ENCODE measurements at regions not wholly inside any gene's neighbourhood (a gene's known extent, or its start where the extent isn't known, plus 50 kb on each side); places are given as distances from the start of the nearest gene placed in this dataset.

GRCh38 chr15:99440551-99441443, 125.0 kb upstream of the MEF2A start:
- ATAC-seq: no peak

- no peak for ATAC-seq
Observed at GRCh38 chr15:99441444-99441800, 124.4 kb upstream of the MEF2A start.

- no peak for ATAC-seq
Observed at GRCh38 chr15:99441871-99442251, 123.9 kb upstream of the MEF2A start.

- ATAC-seq: peak in 1 of 2 donors; percentile 16
Observed at GRCh38 chr15:99442252-99442897, 123.4 kb upstream of the MEF2A start.

GRCh38 chr15:99443056-99443756, 122.6 kb upstream of the MEF2A start:
- ATAC-seq: no peak

- ATAC-seq: no peak
Observed at GRCh38 chr15:99443768-99444446, 121.9 kb upstream of the MEF2A start.

GRCh38 chr15:99445272-99445850, 120.4 kb upstream of the MEF2A start:
- ATAC-seq: no peak

- no peak for ATAC-seq
Observed at GRCh38 chr15:99446565-99447496, 119.0 kb upstream of the MEF2A start.

GRCh38 chr15:99447497-99448371, 118.0 kb upstream of the MEF2A start:
- no peak for ATAC-seq

GRCh38 chr15:99449514-99449913, 116.3 kb upstream of the MEF2A start:
- ATAC-seq: no peak

- ATAC-seq: peak; percentile 21 to 57
Observed at GRCh38 chr15:99450896-99451358, 114.9 kb upstream of the MEF2A start.

- ATAC-seq: no peak
Observed at GRCh38 chr15:99451484-99451883, 114.3 kb upstream of the MEF2A start.

- ATAC-seq: no peak
Observed at GRCh38 chr15:99452010-99452409, 113.8 kb upstream of the MEF2A start.

- peak in 1 of 2 donors; percentile 34 for ATAC-seq
Observed at GRCh38 chr15:99452728-99453636, 112.8 kb upstream of the MEF2A start.

GRCh38 chr15:99453637-99454030, 112.2 kb upstream of the MEF2A start:
- ATAC-seq: no peak

- no peak for ATAC-seq
Observed at GRCh38 chr15:99454107-99454809, 111.5 kb upstream of the MEF2A start.

- ATAC-seq: no peak
Observed at GRCh38 chr15:99454941-99455788, 110.6 kb upstream of the MEF2A start.

- ATAC-seq: no peak
Observed at GRCh38 chr15:99455789-99456160, 110.0 kb upstream of the MEF2A start.
